ENCODE measurements at regions not wholly inside any gene's neighbourhood (a gene's known extent, or its start where the extent isn't known, plus 50 kb on each side); places are given as distances from the start of the nearest gene placed in this dataset.

DNA sequence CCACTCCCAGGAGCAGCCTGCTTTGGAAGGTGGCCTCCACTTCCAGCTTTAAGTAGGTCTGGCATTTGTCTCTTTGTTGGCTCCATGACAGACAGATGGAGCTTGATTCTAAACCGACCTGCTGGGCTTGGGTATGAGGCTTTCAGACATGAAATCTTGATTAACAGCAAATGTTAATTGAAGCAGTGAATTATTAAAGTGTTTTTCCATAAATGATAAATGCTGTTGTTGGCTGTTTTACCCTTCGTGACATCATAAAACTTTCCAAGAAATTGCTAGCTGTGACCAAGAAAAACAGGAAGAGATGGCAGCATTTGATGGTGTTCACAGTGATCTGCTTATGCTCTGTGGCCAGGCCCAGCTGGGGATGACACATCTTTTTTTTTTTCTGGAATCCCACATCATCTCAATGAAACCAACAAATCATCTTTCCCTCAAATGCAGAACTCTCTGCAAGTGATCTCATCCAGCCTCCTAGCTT is 66.1 kb downstream of the RBMXL2 start:
- H2AFZ ChIP-seq (ENCODE audit: low read length), result no peak overlapping the region
- no peak overlapping the region for H3K4me3 Mint-ChIP-seq
- no peak overlapping the region for H3K56ac ChIP-seq (ENCODE audit: insufficient read length, low read depth, low read length)
- H2AK5ac ChIP-seq (ENCODE audit: insufficient read length, low read length), result no peak overlapping the region
- H2BK5ac ChIP-seq (ENCODE audit: insufficient read length, low read length), result no peak overlapping the region
- no peak overlapping the region for H2BK120ac ChIP-seq (ENCODE audit: low read depth, low read length, poor library complexity, severe bottlenecking)
- no peaks in the 10 kb centered on the region for H3K4me1 ChIP-seq (ENCODE audit: insufficient read depth, low read length)
- no peak overlapping the region for H3K18ac ChIP-seq (ENCODE audit: insufficient read length, low read depth, low read length)
- peaks cover 0 to 3% of the 10 kb centered on the region in 2 experiments; a peak in 3 of 5 replicates for H3K9me3 Mint-ChIP-seq
- H3K9ac ChIP-seq (ENCODE audit: extremely low read depth, insufficient read length, low read length), result no peak overlapping the region
- no peak overlapping the region for H2BK20ac ChIP-seq (ENCODE audit: low read depth, low read length, poor library complexity, severe bottlenecking)
- no peak overlapping the region for H3K4me2 ChIP-seq (ENCODE audit: insufficient read depth, insufficient read length, low read length)
- H3K23ac ChIP-seq (ENCODE audit: insufficient read length, low read depth, low read length), result no peak overlapping the region
- H3T11ph ChIP-seq (ENCODE audit: low read length), result no peak overlapping the region
- peaks cover 4% of the 10 kb centered on the region; the same call in 1 of the 2 replicates for H3K27me3 Mint-ChIP-seq (ENCODE audit: low read depth)
- H2BK12ac ChIP-seq (ENCODE audit: insufficient read length, low read depth, low read length), result no peak overlapping the region
- H3K27ac Mint-ChIP-seq, result no peak overlapping the region
- H3K4me1 Mint-ChIP-seq, result no peaks in the 10 kb centered on the region
- H4K20me1 ChIP-seq (ENCODE audit: control insufficient read depth, insufficient read depth, insufficient read length), result no peaks in the 10 kb centered on the region
- H3K27me3 ChIP-seq (ENCODE audit: insufficient read depth, low read length), result no peaks in the 10 kb centered on the region
- DNase-seq, result no peak
- H3K23me2 ChIP-seq (ENCODE audit: insufficient read length, low read depth, low read length, poor library complexity, severe bottlenecking), result no peaks in the 10 kb centered on the region
- no peak overlapping the region for H4K91ac ChIP-seq (ENCODE audit: insufficient read length, low read depth, low read length)
- H4K5ac ChIP-seq (ENCODE audit: insufficient read length, low read depth, low read length), result no peak overlapping the region
- H3K4ac ChIP-seq (ENCODE audit: low read depth, low read length), result no peak overlapping the region
- no CpG with 5 or more reads among the region's 2 CpGs for WGBS (ENCODE audit: extremely low coverage, insufficient read length, low lambda C conversion rate)
- no peak overlapping the region for H2BK15ac ChIP-seq (ENCODE audit: low read depth, low read length)
- no peaks in the 10 kb centered on the region for H3K79me2 ChIP-seq (ENCODE audit: insufficient read depth, low read length)
- no peaks in the 10 kb centered on the region for H3K36me3 Mint-ChIP-seq (ENCODE audit: insufficient read depth in 1 of 3, low read depth in 3 of 3)
- no peak overlapping the region for H3K27ac ChIP-seq (ENCODE audit: insufficient read length, low read depth, low read length)
- TF ChIP-seq, protein P1, sequence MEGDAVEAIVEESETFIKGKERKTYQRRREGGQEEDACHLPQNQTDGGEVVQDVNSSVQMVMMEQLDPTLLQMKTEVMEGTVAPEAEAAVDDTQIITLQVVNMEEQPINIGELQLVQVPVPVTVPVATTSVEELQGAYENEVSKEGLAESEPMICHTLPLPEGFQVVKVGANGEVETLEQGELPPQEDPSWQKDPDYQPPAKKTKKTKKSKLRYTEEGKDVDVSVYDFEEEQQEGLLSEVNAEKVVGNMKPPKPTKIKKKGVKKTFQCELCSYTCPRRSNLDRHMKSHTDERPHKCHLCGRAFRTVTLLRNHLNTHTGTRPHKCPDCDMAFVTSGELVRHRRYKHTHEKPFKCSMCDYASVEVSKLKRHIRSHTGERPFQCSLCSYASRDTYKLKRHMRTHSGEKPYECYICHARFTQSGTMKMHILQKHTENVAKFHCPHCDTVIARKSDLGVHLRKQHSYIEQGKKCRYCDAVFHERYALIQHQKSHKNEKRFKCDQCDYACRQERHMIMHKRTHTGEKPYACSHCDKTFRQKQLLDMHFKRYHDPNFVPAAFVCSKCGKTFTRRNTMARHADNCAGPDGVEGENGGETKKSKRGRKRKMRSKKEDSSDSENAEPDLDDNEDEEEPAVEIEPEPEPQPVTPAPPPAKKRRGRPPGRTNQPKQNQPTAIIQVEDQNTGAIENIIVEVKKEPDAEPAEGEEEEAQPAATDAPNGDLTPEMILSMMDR (conservative IDR thresholded peaks at IDR 0.05), result no peak
- H4K8ac ChIP-seq (replicated peaks; ENCODE audit: insufficient read length, low read depth, low read length), result no peak overlapping the region
- no peaks in the 10 kb centered on the region for H3K79me1 ChIP-seq (ENCODE audit: insufficient read depth, low read depth, low read length, poor library complexity, severe bottlenecking)
- no peaks in the 10 kb centered on the region for H3K9me3 ChIP-seq (ENCODE audit: control insufficient read depth, low read depth, low read length)
- no peak overlapping the region for H3K14ac ChIP-seq (ENCODE audit: insufficient read depth, low read length)

All from H9 (cell line).